Daoy (cell line): ENCODE measurements at regions not wholly inside any gene's neighbourhood (a gene's known extent, or its start where the extent isn't known, plus 50 kb on each side); places are given as distances from the start of the nearest gene placed in this dataset.
A peak's percentile ranks its signal among the peaks of the same experiment; 100 is the strongest.
"Not testable (repeated sequence)": the region's sequence is repeated elsewhere in the genome, so short reads cannot be mapped to it uniquely, and the experiment has no call there.

Source experiments
- DNase-seq: peaks from one replicate; pipeline ENCODE4 v3.0.0-alpha.2; 2015; ENCODE audit warnings: low read depth

DNA sequence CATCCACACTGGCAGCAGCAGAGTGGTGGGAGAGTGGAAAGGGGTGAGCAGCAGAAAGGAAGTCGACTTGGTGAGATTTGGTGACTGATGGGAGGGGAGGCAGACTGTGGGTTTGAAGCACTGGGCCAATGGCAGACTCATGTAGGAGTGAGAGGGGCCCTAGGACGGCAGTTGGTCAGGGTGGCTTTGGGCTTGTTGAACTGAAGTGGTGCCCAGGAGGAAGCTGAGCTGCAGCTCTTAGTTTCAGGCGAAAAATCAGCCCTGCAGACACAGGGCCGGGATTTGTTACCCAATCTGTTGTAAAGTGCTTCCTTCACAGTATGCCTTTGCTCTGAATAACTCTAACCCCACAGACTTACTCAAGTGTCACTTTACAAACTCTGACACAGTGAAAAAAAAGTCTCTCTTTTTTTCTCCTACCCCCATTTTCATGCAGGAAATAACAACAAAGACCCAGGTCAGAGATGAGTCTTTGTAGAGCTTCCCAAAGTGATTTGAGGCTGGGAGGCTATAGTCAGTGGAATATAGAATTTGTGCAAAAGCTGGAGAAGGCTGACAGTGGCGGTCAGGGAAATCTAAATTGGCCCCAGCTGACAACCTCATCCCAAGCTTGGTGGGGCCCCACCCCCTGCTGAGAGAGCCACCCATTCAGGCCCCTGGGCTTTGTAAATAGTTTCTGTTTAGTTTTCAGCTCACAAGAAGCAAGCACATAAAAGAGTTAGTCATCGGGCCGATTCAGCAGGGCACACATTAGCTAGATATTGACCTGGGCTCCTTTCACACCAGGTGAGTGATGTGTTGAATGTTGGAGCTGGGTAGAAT, 226.9 kb downstream of the VAPA start:
- DNase-seq: peak; percentile 69

DNA sequence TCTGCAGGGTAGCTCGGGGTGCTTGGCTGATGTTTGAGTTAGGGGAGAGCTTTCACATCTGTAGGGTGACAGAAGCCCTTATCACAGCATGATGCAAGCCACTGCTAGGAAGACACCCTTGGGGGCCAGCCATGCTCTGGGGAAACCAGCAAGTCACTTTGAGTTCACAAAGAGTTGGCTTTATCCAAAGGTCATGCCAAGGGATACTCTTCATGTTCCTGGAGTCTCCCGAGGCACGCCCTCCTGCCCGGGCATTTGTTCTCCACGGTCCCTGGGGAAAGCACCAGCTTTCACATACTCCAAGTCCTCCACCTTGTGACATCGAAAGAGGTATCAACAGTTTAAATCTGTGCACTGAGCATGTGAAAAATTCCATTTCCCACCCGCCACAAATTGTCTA, 227.7 kb downstream of the VAPA start:
- DNase-seq: no peak

- DNase-seq: no peak
Observed at GRCh38 chr18:10142056-10142455, 228.2 kb downstream of the VAPA start.

GRCh38 chr18:10142496-10143160, 228.8 kb downstream of the VAPA start:
- DNase-seq: peak; percentile 57

DNA sequence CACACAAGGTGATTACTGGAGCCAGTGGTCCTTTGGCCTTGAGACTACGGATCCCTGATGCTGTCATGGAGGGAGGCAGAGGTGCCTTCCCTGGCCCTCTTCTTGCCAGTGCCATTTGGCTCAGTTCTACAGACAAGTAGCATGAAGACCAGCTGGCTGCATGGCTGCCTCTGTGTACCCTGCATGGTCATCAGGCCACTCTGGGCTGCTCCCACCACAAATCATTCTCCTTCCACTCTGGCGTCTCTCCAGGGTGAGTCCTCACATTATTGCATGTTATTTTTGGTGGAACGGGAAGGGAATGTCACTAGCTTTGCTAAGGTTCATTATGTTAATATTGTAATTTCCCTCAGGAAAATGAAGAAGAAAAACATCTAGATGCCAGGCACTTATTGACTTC, 229.8 kb downstream of the VAPA start:
- DNase-seq: no peak

- DNase-seq: no peak
Observed at GRCh38 chr18:10145546-10145945, 231.7 kb downstream of the VAPA start.

GRCh38 chr18:10147226-10147625, 233.4 kb downstream of the VAPA start:
- DNase-seq: no peak

DNA sequence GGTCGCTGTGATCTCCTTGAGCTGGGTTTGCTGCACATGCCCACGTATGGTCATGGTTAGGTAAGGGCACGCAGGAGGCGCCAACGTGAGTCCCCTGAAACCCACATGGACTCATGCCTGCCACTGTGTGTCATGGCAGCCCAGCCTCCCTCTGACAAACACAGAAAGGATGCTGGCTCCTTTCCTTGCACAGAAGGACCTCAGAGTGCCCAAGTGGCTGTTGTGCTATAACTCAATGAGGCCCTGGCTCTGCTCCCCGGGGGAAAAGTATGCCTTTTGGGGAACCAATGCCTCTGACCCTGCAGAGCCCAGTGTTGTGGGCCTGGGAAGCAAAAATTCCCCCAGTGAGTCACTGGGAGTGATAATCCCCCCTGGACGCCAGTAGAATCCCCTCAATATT, 233.9 kb downstream of the VAPA start:
- no peak for DNase-seq

GRCh38 chr18:10148189-10148929, 234.5 kb downstream of the VAPA start:
- no peak for DNase-seq

DNA sequence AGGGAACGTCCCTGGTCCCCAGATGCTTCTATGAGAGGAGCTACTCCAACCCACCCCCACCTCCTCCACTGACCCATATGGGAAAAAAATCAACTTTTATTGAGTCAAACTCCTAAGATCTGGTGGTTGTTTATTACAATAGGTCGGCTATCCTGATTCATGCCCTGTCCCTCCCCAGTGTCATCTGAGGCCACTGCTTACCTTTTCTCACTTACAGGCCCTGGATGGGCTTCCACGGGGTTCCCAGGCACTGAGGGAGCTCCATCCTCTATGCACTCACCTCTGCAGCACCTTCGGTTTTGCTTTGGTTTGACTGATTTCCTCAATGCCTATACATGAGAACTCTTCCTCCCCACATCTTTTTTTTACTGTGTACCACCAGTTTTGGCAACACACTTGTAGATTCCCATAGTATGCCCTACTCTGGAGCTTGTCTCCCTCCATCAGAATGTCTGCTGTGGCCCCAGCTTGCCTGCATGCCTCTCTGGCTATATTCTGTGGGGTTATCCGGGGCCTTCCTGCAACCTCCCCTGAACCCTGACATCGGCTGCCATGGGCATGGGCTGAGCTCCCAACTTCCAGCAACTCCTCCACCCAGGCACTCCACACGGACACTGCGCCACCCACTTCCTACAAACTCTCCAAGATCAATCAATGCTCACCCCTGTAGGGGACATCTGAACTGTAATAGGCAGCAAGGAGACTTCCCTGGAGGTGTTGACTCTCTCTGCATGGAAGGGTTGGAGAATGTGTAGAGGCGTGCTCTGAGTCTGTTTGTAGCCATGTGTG, 236.1 kb downstream of the VAPA start:
- DNase-seq: no peak

GRCh38 chr18:10150576-10150975, 236.8 kb downstream of the VAPA start:
- not testable (repeated sequence) for DNase-seq

GRCh38 chr18:10152475-10152874, 238.7 kb downstream of the VAPA start:
- DNase-seq: no peak

GRCh38 chr18:10153924-10154752, 240.3 kb downstream of the VAPA start:
- DNase-seq: no peak

GRCh38 chr18:10157706-10158105, 243.9 kb downstream of the VAPA start:
- no peak for DNase-seq

DNA sequence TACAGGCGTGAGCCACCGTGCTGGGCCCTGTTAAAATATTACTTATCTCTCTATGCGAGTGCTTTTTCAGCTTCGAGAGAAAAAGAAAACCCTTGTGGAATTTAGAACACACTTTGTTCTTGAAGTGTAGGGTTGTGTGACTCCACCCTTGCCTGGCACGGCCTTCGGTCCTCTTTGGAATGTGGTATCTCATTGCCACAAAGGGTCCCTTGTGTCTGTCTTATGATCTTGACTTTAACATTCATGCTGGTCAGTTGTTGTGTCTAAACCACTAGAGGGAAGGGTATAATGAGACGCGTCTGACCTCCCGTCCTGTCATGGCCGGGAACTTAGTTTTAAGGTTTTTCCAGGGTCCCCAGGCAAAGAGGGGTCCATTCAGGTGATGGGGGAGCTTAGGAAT, 246.4 kb downstream of the VAPA start:
- DNase-seq: no peak

DNA sequence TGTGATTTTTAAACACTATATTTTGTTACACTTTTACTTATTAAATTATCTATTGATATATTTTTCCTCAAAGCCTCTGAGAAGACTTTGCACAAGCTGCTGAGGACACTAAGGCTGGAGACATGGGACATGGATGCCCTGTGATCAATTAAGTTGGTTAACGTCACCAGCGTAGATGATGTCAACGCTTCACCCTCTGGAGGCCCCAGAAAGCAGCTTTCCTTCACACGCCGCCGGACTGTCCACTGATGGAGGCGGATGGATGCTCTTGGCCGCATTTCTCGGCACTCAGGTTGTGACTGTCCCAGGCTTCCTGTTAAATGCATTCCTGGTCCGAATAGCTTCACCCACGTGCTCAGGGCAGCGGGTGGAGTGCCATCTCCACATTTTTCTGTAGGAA, 247.5 kb downstream of the VAPA start:
- DNase-seq: no peak

DNA sequence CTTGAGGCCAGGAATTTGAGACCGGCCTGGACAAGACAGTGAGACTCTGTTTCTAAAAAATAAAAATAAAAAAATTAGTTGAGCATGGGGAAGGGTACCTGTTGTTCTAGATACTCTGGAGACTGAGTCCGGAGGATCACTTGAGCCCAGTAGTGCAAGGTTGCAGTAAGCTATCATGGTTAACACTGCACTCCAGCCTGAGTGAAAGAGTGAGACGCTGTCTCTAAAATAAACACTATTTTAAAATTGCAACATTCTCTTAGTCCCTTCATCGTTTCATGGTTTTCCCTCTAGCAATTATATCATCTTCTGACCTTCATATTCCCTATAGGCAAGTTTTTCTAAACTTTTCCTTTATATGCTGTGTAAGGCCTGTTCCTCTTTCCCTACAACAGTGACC, 248.5 kb downstream of the VAPA start:
- DNase-seq: no peak

- no peak for DNase-seq
Observed at GRCh38 chr18:10164271-10165071, 250.7 kb downstream of the VAPA start.

DNA sequence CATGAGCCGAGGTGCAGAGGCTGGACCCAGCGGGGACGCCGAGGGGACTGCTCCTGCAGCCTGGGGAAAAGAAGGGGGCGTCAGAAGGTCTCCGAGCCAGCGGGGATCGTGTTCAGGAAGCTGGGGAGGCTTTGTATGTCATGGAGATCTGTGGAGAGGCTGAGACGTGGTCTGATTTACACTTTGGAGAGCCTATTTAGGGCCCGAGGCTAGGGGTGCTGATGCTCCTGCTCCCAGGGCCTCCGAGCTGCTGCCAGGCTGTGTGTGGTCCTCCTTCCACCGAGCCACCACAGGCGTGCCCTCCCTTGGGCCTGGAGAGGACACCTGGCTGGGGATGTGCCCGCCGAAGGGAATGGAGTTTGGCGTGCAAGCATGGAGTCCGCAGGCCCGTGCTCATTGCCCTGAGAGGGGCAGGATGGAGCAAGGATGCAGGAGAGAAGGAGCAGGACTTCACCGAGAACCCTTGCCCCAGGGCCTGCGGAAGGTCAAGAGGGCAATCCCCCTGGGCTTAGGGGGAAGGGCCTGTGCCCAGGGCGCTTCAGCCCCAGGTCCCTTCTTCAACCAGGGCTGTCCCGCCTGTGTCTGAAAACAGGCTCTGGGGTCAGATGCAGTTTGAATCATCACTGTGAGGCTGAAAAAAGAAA, 252.5 kb downstream of the VAPA start:
- no peak for DNase-seq

- DNase-seq: no peak
Observed at GRCh38 chr18:10167759-10168158, 253.9 kb downstream of the VAPA start.
